C1 segment of cervical spinal cord (tissue), 14 donors: ENCODE measurements at regions not wholly inside any gene's neighbourhood (a gene's known extent, or its start where the extent isn't known, plus 50 kb on each side); places are given as distances from the start of the nearest gene placed in this dataset.

ENCODE experiments used
- DNase-seq, 14 donors: peaks; one replicate each; lab custom pipeline; 2025; lab: John Stamatoyannopoulos, UW

DNA sequence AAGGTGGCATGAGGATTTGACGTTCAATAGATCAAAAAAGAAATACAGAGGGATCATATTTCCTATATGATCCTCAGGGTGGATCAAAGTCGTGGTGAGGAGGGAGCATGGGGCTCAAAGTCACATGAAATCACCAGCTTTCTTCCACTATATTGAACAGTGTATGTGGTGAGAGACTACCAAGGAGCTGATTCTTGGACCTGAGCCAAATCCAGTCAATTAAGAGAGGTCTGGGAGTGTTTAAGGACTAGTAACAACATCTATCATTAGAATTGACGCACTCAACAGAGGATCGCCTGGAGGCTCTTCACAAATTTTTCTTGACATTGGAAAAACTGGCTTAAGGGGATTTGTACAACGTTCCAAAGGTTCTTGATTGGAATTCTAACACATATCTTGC is 267.7 kb upstream of the PROX1 start:
- DNase-seq: no peak

DNA sequence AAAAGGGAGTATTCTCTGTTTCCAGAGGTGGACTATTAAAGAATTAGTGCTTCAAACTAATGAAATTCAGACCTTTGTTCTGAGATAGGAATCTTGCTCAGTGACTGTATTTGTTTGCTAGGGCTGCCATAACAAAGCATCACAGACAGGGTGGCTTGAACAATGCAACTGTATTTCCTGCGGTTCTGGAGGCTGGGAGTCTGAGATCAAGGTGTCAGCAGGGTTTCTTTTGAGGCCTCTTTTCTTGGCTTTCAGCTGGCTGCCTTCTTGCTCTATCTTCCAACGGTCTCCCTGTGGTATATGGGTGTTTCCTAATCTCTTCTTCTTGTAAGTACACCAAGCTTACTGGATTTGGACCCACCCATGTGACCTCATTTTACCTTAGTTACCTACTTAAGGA is 264.6 kb upstream of the PROX1 start:
- no peak for DNase-seq

DNA sequence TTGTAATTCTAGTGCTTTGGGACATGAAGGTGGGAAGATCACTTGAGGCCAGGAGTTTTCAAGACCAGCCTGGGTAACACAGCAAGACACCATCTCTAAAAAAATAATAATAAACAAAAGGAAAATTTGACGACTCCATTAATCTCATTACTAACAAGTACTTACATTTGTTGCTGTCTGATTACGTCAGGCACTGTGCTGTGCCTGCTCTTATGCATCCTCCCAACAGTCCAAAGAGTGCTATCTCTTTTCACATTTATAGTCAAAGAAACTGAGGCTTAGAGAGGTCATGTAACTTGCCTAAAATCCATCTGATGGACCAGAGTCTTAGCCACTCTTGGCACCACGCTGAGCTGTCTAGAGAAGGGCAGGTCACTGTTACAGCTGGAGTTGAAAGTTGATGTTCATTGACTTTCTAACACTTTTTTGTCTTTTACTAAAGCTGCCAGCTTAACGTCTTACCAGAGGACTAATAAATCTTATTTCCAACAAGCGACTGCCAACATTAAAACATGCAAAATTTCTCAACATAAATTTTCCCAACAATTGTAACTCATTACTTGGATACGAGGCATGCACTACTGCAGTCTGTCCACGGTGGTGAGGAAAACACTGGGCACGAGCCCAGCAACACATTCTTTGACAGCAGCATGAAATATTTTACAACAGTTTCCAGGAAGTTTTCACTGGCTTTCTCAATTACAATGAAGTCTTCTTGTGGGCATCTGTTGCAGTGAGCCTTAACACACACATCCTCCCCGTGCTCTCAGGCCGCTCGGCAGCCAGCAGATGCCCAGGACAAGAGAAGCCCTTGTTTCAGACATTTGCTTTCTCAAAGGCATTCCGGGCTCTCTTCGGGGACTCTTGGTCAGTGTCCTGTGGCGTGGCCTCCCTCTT is 262.9 kb upstream of the PROX1 start:
- DNase-seq: peak in 9 of 14 donors; percentile 3 to 50 (median 19)

DNA sequence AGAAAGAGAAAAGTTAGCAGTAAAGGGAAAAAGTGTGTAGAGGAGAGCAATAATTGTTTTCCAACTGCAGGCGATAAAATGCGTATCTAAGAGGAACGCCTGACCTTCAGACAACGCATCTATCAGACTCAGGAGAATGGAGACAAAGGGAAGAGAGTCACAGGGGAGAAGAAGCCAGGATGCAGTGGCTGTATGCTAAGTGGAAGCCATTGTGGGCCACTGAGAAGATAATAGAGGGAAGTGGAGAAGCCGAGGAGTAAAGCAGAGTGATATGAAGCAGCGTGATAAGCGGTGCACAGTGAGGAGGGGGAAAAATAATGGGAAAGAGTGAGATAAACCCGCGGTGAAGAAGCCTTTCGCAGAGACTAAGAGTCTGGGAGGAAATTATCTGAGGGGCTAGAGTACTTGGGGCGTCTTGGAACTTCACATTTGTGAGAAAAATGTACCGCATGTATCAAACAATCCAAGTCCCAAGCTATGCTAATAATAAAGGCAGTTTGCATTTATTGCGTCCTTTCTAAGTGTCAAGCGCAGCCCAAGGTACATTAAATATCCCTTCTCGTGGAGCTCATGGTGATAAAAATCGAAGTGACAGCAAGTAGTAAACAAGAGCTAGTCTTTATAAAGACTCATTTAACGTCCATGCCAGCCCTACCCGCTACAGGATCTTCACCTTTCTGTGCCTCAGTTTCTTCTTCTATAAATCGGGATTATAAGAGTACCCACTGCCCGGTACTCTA is 259.8 kb upstream of the PROX1 start:
- DNase-seq: no peak

DNA sequence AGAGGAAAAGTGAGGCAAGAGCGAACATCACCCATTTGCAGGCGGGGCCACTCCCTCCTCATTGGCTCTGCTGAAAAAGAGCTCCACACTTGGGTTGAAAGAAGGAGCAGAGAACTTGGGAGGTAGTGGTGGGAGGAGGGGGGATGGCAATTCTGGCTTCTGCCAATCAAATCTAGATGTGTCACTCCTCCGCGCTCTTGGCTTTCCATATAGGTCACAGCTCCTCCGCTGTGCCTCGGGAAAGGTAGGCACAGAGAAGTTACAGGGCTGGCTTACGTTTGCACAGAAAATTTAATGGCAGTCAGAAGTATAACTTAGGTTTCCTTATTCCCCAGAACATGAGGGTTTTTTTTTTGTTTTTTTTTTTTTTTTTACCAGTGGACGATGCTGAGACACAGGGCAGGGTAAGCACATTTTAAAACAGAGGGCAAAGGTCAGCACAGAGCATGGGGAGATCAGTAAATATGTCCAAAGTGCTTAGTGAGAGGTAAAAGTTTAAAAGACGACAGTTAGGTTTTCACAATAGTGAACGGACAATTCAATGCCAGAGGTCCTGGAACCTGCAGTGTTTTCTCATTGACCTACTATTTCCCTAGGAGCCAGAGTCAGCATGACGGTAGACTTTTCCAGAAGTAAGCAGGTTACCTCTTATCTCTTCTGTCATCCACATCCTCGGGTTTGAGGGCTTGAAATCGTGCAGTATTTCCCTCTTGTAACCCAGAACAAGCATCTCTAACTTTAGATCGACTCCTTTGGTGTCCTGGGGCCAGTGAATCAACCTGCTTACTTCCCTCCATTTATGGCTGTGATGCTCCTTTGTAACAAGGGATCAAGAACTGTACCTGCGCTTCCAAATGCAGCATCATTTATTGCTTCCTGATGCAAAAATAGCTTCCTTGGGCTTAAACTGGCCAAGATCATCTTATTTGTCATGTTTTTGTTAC is 258.9 kb upstream of the PROX1 start:
- DNase-seq: no peak

DNA sequence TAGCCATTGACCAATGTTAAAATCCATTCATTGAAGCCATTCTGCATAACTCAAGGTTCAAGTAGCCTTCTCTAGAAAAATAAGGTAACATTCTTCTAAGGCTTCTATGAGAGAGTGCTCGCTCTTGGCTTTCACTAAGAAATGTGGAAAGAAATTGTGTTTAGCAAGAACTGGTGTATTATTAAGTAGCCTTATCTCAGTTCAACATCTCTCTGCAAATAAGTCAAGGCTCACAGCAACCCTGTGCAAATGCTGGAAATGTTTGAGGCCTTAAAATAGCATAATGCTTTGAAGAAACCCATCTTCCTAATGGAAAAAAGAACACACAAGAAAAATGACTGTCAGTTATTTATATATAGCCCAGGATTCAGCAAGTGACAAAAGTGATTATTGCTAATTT is 254.1 kb upstream of the PROX1 start:
- no peak for DNase-seq

DNA sequence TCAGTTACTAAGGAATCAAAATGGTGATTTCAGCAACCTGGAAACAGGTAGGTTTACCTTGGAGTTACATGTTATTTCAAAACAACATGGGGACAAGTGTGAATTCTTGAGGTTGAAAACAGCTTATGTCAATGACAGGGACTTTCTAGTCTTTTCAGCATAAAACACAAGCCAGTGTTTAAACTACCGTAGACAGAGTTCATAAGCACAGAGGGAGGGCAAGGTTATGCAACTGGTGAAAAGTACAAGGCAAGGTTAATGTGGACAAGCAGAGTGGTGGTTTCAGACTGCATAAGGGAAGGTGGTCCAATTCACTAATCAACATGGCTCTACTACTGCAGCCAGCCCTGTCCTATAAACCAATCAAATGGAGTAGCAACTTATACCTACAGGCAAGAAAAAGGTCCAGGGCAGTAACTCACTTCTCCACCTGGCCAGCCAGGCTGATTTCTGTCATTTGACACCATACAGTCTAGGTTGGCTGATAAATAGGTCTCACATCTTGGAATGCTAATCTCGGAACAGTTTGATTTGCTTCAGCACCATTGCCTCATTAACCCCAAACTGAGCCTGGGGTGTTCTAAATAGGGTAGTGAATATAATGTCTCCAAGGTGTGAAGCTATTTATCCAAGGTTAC is 250.3 kb upstream of the PROX1 start:
- no peak for DNase-seq

DNA sequence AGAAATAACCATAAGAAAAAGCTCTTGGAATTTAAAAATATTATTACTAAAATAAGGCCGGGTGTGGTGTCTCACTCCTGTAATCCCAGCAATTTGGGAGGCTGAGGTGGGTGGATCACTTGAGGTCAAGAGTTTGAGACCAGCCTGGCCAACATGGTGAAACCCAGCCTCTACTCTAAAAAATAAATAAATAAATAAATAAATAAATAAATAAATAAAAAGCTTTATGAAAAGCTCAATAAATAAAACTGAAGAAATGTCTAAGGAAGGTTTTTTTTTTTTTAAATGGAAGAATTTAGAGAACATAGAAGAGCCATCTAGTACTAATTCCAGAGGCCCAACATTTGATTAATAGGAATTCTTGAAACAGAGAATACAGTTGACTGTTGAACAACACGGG is 249.1 kb upstream of the PROX1 start:
- DNase-seq: no peak

DNA sequence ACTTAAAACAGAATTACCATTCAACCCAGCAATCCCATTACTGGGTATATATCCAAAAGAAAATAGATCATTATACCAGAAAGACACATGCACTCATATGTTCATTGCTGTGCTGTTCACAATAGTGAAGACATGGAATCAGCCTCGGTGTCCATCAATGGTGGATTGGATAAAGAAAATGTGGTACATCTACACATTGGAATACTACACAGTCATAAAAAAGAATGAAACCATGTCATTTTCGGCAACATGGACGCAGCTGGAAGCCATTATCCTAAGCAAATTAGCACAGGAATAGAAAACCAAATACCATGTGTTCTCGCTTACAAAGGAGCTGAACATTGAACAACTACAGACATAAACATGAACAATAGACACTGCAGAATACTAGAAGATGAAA is 244.8 kb upstream of the PROX1 start:
- DNase-seq: no peak

DNA sequence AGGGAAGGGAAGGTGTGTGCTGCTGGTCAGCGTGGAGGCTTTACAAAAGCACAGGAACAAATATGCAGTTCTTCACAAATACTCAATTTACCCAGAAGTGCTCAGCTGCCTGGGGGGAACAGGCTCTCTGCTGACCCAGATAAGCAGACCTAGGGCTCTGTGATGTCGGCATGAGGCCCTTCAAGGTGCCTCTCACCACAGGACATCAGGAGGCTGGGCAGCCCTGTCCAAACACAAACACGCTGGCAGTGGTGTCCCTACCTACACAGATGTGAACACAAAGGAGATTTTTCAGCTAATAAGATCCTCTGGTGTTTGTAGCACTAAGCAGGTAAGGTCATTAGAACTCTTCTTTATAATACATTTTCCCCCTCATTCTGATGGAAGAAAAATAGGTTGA is 243.0 kb upstream of the PROX1 start:
- DNase-seq: no peak

DNA sequence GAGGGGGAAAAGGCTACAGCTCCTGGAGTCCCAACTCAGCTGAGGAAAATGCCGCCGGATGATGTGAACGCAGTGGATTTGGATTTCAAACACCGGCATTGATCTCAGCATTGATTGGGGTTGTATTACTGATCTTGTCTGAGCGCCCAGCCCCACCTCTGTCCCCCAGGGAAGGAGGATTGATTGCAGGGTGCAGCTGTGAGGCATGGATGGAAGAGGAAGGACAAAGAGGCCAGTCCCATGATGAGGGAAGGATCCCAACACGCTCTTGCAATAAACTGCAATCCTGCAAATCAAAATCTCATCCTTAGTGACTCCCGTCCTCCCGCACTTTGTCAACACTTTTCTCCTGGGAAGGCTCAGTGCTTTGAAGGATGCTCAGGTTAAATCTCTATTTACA is 242.3 kb upstream of the PROX1 start:
- DNase-seq: no peak

DNA sequence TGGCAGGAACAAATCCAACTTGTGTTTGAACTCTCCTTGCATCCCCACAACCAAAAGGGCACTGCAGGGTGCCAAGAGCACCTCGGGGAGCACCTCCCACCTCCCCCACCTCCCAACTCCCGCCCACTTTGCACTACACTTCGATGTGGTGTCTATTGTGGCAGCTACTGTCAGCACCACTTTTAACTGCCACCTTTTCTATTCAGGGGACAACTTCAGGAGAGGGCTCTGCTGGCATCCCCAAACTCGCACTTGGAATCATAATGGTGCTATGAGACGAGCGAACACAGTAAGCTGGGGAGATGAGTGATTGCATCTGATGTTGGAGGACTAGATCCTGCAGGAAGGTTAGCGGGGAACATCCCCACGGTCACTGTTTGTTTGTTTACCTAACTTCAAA is 238.2 kb upstream of the PROX1 start:
- no peak for DNase-seq

DNA sequence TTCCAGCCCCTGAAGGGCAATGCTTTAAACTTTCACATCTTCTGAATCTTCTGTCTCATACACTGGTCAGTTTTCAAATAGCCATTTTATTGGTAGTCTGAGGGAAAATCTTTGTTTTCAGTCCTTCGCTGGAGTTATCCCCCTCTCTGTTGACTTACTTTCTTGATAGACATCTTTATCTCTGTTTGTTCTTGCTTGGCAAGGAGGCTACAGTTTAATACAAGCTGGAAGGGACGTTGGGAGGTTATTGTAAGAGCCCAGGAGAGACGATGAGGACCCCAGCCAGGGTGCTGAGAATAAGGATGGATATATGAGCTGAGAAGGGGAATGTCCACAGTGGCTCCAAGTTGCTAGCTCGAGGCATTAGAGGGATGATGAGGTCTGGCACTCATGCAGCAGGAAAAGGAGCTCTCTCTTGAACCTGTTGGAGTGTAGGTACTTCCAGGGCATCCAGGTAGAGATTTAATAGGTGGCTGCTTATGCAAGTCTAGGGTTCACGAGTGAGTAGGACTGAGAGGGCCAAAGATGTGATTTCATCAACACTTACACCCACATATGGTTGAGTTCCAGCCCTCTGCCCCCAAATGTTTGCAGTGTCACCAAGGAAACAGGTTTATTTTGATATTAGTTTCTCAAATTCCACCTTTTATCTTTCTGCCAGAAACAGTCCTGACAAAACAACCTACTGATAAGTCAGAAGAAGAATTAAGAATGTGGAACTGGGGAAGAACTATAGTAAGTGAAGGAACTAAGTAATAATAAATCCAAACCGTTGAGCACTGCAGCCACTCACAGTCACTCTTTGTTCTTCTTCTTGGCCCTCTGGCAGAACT is 237.3 kb upstream of the PROX1 start:
- DNase-seq: no peak

DNA sequence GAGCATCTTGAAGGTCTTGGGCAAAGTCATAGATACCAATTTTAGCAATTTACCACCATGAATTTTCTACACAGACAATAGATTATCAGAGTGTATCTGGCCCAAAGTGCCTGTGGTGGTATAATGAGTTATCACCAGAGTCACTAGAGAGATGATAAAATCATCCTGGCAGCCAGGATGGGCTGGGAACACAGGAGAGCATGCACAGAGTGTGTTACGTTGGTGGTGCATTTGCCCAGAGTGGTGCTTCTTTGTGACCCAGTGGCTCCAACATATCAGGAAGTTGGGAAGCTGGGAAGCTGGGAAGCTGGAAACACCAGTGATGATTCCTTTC is 236.7 kb upstream of the PROX1 start:
- DNase-seq: no peak

DNA sequence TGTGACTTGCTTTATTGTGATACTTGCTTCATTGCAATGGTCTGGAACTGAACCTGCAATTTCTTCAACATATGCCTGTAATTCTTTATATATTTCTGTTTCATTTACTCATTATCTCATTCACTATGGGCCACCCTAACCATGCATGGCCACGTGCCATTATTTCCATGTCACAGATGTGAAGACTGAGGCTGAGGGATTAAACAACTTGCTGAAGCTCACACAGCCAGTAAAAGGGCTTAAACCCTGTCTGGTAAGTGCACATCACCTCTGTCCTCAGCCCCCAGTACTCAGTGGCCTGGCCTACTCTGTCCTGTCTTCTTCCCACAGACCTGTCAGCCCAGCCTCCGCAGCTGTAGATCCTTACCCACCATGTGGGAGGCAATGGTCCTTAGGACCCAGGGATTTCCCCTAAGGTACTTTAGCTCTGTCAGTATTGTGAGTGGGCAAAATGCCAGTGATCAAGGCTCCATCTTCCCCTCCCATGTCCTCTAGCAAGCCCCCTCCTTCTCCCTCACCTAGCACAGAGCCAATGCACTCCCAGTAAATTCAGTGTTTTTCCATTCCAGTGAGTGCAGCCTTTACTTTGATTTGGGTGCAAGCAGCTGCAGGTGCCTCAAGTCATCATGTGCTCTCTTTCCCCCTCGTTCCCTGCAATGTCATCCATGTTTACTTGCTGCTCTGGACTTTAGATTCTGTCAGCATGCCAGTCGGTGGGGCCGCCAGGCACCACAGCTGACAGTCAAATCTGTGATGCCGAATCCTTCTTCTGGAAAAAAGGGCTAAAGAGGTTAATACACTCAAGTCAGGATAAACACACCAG is 228.2 kb upstream of the PROX1 start:
- no peak for DNase-seq

DNA sequence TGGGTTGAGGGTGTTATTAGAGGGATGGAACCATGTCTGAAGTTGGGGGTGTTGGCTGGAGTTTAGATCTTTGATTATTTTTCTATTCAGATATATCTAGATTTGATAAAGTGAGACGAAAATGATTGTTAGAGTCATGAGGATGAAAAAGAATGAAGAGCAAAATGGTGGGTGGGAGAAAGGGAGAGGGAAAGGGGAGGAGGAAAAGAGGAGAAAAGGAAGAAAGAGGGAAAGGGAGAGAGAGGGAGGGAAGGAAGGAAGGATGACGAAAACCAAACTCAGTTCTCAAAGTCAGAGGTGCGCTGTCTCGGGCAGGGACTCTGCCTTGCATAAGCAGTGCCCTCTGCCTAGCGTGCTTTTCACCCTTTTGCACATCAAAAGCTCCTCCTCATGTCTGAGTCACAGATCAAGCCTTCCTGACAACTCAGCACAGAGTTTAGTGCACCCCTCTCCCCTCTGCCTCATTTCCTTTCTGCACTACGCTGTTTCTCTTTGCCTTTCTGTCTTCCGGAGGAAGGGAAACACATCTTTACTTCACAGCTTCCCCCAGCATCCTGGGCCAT is 225.8 kb upstream of the PROX1 start:
- no peak for DNase-seq

DNA sequence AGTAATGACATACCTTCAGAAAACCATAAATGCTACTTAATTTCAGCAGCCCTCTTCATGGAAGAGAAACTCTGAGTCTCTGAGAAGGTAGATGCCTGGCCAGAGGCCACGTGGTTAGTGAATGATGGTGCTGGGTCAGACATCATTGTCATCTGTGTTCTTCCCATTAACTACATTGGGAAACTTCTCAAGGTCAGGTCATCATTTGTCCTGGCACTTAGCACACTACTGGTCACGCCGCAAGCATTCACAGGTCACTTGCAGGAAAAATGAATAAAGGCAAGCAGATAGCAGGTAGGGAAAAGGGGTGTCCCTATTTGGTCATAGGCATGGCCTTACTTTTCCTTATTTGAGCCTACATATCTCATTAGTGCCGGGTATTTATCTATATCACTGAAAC is 220.1 kb upstream of the PROX1 start:
- DNase-seq: no peak

DNA sequence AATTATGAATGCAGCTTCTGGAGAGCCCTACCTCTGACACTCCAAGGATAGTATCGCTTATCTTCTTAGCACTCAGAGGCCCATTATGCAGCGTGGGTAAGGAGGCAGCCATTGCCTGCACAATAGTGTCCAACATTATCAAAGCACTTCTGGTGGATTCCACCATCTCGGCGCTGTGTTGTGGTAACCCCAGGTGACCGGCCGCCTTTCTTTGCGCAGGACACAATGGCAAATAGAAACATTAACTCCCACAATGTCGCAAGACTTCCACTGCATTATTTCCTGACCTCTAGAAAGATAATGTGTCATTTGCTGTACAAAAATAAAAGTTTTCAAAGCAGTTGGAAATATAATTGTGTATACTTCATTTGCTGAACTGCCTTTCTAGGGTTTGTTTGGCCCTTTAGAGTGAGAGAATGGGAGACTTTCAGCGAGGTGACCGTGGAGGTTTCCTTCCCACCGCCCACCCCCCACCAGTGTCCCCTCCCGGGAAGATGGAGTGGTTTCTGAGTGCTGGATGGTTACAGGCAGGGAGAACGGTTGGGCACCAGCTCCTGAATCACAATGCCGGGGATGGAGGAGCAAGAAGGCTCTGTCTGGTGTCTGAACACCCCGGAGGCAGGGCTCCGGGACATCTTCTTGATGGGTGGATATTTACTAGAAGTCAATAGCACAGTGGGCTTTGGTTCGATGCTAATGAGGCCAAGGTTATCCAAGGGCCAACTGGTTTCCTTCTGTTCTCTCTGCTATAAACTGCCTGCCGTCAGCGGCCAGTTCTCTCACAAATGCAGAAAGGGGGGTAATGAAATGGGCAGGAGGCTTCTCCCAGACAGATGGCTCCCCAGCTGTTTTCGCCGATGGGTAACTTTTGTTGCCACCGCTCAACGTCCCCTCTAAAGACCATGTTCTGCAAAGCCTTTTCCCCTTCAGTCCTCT is 215.4 kb upstream of the PROX1 start:
- peak in 1 of 14 donors; percentile 2 for DNase-seq
